Colonic mucosa (tissue), 4 donors: ENCODE measurements at regions not wholly inside any gene's neighbourhood (a gene's known extent, or its start where the extent isn't known, plus 50 kb on each side); places are given as distances from the start of the nearest gene placed in this dataset.

Experiments used
- DNase-seq: peaks from one replicate; pipeline ENCODE4 v3.0.0-alpha.2; 2020
- H3K27ac ChIP-seq: fragments of 200-600 bp; one replicate; pipeline ENCODE4 v1.8.0; 2021
- H3K27me3 ChIP-seq: fragments of 200-600 bp; one replicate; pipeline ENCODE4 v1.8.0; 2021
- H3K36me3 ChIP-seq: fragments of 200-600 bp; one replicate; pipeline ENCODE4 v1.8.0; 2021
- H3K4me1 ChIP-seq: fragments of 200-600 bp; one replicate; pipeline ENCODE4 v1.8.0; 2021; ENCODE audit warnings: mild to moderate bottlenecking
- H3K4me3 ChIP-seq: fragments of 200-600 bp; one replicate; pipeline ENCODE4 v1.8.0; 2021
- H3K9ac ChIP-seq, 2 donors: one replicate each; pipeline ENCODE4 v1.7.0; 2013; ENCODE audit warnings: control low read depth in 2 of 2, low read depth in 2 of 2, low read length in 2 of 2
- H3K9me3 ChIP-seq: fragments of 200-600 bp; one replicate; pipeline ENCODE4 v1.8.0; 2021
- intact Hi-C: fragments of 100-400 bp; cut with DNase I; formaldehyde crosslinking; loops from one replicate; pipeline ENCODE4 v1.14.1; 2022
- TF ChIP-seq, protein P1 (sequence below): fragments of 200-600 bp; IDR thresholded peaks from one replicate; pipeline ENCODE4 v1.8.0; 2022; ENCODE audit warnings: antibody characterized with exemption, mild to moderate bottlenecking
- donor health status: healthy.
- donor health status: DM: no; HTN: no; CAD: no.
- donor health status: DM: no; HTN: no; CAD: no.

GRCh38 chr10:42934842-42935241 lies 142.0 kb upstream of the RET start:
- Histone ChIP-seq H3K9ac (no peak overlapping the region), H3K9me3 (no peaks in the 10 kb centered on the region), H3K27me3 (peaks cover 7% of the 10 kb centered on the region), H3K27ac (no peak overlapping the region), H3K4me3 (no peak overlapping the region), H3K4me1 (peaks cover 4% of the 10 kb centered on the region), H3K36me3 (no peaks in the 10 kb centered on the region)
- TF ChIP-seq, protein P1, sequence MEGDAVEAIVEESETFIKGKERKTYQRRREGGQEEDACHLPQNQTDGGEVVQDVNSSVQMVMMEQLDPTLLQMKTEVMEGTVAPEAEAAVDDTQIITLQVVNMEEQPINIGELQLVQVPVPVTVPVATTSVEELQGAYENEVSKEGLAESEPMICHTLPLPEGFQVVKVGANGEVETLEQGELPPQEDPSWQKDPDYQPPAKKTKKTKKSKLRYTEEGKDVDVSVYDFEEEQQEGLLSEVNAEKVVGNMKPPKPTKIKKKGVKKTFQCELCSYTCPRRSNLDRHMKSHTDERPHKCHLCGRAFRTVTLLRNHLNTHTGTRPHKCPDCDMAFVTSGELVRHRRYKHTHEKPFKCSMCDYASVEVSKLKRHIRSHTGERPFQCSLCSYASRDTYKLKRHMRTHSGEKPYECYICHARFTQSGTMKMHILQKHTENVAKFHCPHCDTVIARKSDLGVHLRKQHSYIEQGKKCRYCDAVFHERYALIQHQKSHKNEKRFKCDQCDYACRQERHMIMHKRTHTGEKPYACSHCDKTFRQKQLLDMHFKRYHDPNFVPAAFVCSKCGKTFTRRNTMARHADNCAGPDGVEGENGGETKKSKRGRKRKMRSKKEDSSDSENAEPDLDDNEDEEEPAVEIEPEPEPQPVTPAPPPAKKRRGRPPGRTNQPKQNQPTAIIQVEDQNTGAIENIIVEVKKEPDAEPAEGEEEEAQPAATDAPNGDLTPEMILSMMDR = no peak
- DNase-seq = no peak
- intact Hi-C loops = no loop called here

DNA sequence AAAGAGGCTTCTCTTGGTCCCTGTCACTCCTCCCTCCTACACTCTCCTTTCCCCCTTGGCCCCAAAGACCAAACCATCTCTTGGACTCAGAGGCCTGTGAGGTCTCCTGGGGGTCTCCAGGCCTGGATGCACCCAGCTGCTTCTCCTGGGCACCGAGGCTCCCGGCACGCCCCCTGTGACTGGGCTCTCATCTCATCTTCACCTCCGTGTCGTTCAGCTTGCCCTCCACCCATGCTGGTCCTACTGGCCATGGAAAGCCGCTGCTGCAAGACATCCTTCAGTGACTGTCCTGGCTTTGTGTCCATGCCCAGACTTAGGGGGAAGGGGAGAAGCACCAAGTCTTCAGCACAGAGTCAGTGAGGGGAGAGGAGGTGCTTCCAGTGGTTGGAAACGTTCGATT lies 141.4 kb upstream of the RET start:
- intact Hi-C loops = no loop called here
- TF ChIP-seq, protein P1 = no peak
- Histone ChIP-seq H3K4me1 (peaks cover 4% of the 10 kb centered on the region), H3K27me3 (peaks cover 7% of the 10 kb centered on the region), H3K27ac (no peak overlapping the region), H3K4me3 (no peak overlapping the region), H3K9ac (no peak overlapping the region), H3K9me3 (no peaks in the 10 kb centered on the region), H3K36me3 (no peaks in the 10 kb centered on the region)
- no peak for DNase-seq

DNA sequence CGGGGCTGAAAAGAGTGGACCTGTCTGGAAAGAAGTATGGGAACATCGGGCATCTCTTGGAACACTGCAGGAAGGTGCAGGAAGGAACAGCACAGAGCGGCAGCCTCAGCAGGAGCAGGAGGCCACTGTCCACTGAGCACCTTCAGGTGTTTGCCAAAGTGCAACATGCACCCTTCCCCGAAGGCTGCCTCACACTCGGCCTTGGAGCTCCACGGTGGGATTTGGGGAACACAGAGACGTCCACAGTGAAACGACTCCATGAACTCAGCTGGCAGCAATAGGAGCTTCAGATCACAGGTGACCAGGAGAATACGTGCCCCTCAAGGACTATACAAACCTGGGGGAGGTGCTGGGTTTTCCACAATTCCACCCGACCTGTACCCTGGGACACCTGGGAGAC lies 140.3 kb upstream of the RET start:
- Histone ChIP-seq H3K27me3 (peaks cover 7% of the 10 kb centered on the region), H3K36me3 (no peaks in the 10 kb centered on the region), H3K4me1 (peaks cover 4% of the 10 kb centered on the region), H3K9me3 (no peaks in the 10 kb centered on the region), H3K9ac (no peak overlapping the region), H3K27ac (no peak overlapping the region), H3K4me3 (no peak overlapping the region)
- DNase-seq = no peak
- TF ChIP-seq, protein P1 = no peak
- intact Hi-C loops = no loop called here

DNA sequence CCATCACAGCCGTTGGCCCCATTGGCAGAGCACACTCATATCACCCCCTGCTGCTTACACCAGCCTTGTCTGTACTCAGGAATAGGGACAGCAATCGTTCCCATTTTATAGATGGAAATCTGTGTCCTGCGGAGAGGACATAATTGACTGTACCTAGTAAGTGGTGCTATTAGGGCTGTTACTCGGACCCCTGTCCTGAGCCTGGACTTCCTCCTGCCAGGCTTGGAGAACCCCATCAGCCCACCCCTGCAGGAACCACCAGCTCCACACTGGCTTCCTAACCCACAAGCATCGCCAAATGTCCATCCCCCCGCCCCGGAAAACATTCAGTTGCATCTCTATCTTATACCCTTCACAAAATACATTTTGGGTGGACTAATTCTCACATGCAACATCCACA lies 139.8 kb upstream of the RET start:
- TF ChIP-seq, protein P1 = no peak
- intact Hi-C loops = no loop called here
- DNase-seq = no peak

GRCh38 chr10:42937649-42938180 lies 139.2 kb upstream of the RET start:
- Histone ChIP-seq H3K36me3 (no peaks in the 10 kb centered on the region), H3K9ac (no peak overlapping the region), H3K4me1 (peaks cover 4% of the 10 kb centered on the region), H3K27me3 (peaks cover 7% of the 10 kb centered on the region), H3K27ac (no peak overlapping the region), H3K9me3 (no peaks in the 10 kb centered on the region), H3K4me3 (no peak overlapping the region)
- TF ChIP-seq, protein P1 = no peak
- intact Hi-C loops = no loop called here
- DNase-seq = no peak

More for the DNA sequence above, 139.8 kb upstream of the RET start:
- Histone ChIP-seq H3K9me3 (no peaks in the 10 kb centered on the region), H3K9ac (no peak overlapping the region), H3K4me1 (peaks cover 4% of the 10 kb centered on the region), H3K4me3 (no peak overlapping the region), H3K36me3 (no peaks in the 10 kb centered on the region), H3K27ac (no peak overlapping the region), H3K27me3 (peaks cover 7% of the 10 kb centered on the region)
